NT2/D1 (cell line): ENCODE measurements at regions not wholly inside any gene's neighbourhood (a gene's known extent, or its start where the extent isn't known, plus 50 kb on each side); places are given as distances from the start of the nearest gene placed in this dataset.

ENCODE experiments used
- DNase-seq: peaks from one replicate; pipeline ENCODE4 v3.0.0-alpha.2; 2011; ENCODE audit warnings: low read depth, low spot score
- H3K27me3 ChIP-seq: 2 replicates; pipeline ENCODE4 v1.6.0; 2011; ENCODE audit warnings: mild to moderate bottlenecking; ENCODE audit not compliant: insufficient read length, insufficient read depth
- H3K36me3 ChIP-seq: 2 replicates; pipeline ENCODE4 v1.6.1; 2011; ENCODE audit warnings: mild to moderate bottlenecking, low read length, mixed read lengths; ENCODE audit not compliant: insufficient read depth, insufficient read length
- H3K4me1 ChIP-seq: 2 replicates; pipeline ENCODE4 v1.5.1; 2011; ENCODE audit not compliant: insufficient read depth, insufficient read length
- H3K4me3 ChIP-seq: 2 replicates; pipeline ENCODE4 v1.5.1; 2011; ENCODE audit warnings: low read depth; ENCODE audit not compliant: insufficient read length
- H3K9ac ChIP-seq: 2 replicates; pipeline ENCODE4 v1.6.0; 2011; ENCODE audit warnings: low read depth; ENCODE audit not compliant: insufficient read length
- H3K9me3 ChIP-seq: 2 replicates; pipeline ENCODE4 v1.5.1; 2011; ENCODE audit warnings: mild to moderate bottlenecking, low read length; ENCODE audit not compliant: insufficient read depth
- SUZ12 ChIP-seq: IDR thresholded peaks from 2 replicates; pipeline ENCODE4 v1.6.1; 2011; ENCODE audit not compliant: insufficient read length, insufficient read depth; ENCODE audit errors: extremely low read depth
- YY1 ChIP-seq: IDR thresholded peaks from 2 replicates; pipeline ENCODE4 v1.6.1; 2011; ENCODE audit not compliant: insufficient read length, insufficient read depth
- ZNF274 ChIP-seq: IDR thresholded peaks from 2 replicates; pipeline ENCODE4 v1.6.1; 2011; ENCODE audit warnings: mild to moderate bottlenecking, low read depth, low read length

GRCh38 chr5:124669956-124670721 lies 76.3 kb downstream of the ZNF608 start:
- Histone ChIP-seq H3K27me3 (no peaks in the 10 kb centered on the region), H3K36me3 (peaks cover 5% of the 10 kb centered on the region), H3K9ac (no peak overlapping the region), H3K4me3 (no peak overlapping the region), H3K9me3 (no peaks in the 10 kb centered on the region), H3K4me1 (peaks cover 2% of the 10 kb centered on the region)
- no peak for DNase-seq
- no peak for TF ChIP-seq SUZ12
- TF ChIP-seq YY1: no peak
- TF ChIP-seq ZNF274: no peak

GRCh38 chr5:124669300-124669648 lies 77.2 kb downstream of the ZNF608 start:
- Histone ChIP-seq H3K9ac (no peak overlapping the region), H3K9me3 (no peaks in the 10 kb centered on the region), H3K4me1 (peaks cover 2% of the 10 kb centered on the region), H3K27me3 (no peaks in the 10 kb centered on the region), H3K4me3 (no peak overlapping the region), H3K36me3 (peaks cover 5% of the 10 kb centered on the region)
- TF ChIP-seq ZNF274 (no peak), YY1 (no peak), SUZ12 (no peak)
- DNase-seq: no peak

- Histone ChIP-seq H3K9me3 (no peaks in the 10 kb centered on the region), H3K4me1 (peaks cover 2% of the 10 kb centered on the region), H3K9ac (no peak overlapping the region), H3K36me3 (peaks cover 5% of the 10 kb centered on the region), H3K27me3 (no peaks in the 10 kb centered on the region), H3K4me3 (no peak overlapping the region)
- no peak for TF ChIP-seq SUZ12
- no peak for TF ChIP-seq ZNF274
- no peak for TF ChIP-seq YY1
- DNase-seq: no peak
Observed at GRCh38 chr5:124668353-124669299, 77.8 kb downstream of the ZNF608 start.

- peaks cover 5% of the 10 kb centered on the region for H3K36me3 ChIP-seq
- DNase-seq: no peak
- no peaks in the 10 kb centered on the region for H3K27me3 ChIP-seq
- no peak overlapping the region for H3K4me3 ChIP-seq
- no peaks in the 10 kb centered on the region for H3K9me3 ChIP-seq
- no peak overlapping the region for H3K9ac ChIP-seq
- H3K4me1 ChIP-seq: peaks cover 2% of the 10 kb centered on the region
- TF ChIP-seq SUZ12: no peak
- no peak for TF ChIP-seq YY1
- TF ChIP-seq ZNF274: no peak
Observed at GRCh38 chr5:124665625-124666024, 80.8 kb downstream of the ZNF608 start.

DNA sequence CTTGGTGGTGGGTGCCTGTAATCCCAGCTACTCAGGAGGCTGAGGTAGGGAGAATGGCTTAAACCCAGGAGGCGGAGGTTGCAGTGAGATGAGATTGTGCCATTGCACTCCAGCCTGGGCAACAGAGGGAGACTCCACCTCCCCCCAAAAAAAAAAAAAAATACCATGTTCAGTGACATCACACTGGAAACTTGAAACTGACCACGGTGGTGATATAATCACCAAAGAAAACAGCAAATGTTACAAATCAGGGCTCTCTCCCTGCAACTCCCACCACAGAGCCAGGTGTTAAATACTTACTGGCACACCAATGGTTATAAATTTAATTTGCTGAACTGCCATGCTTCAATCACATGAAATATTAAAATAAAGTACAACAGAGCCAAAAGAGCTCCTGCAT lies 81.4 kb downstream of the ZNF608 start:
- no peak overlapping the region for H3K4me3 ChIP-seq
- H3K9me3 ChIP-seq: no peaks in the 10 kb centered on the region
- H3K4me1 ChIP-seq: peaks cover 2% of the 10 kb centered on the region
- no peak overlapping the region for H3K9ac ChIP-seq
- DNase-seq: no peak
- TF ChIP-seq ZNF274: no peak
- TF ChIP-seq YY1: no peak
- TF ChIP-seq SUZ12: no peak
- H3K27me3 ChIP-seq: no peaks in the 10 kb centered on the region
- H3K36me3 ChIP-seq: peaks cover 5% of the 10 kb centered on the region

GRCh38 chr5:124664287-124664686 lies 82.2 kb downstream of the ZNF608 start:
- H3K27me3 ChIP-seq: no peaks in the 10 kb centered on the region
- H3K4me3 ChIP-seq: no peak overlapping the region
- peaks cover 2% of the 10 kb centered on the region for H3K4me1 ChIP-seq
- TF ChIP-seq YY1: no peak
- no peak for TF ChIP-seq SUZ12
- TF ChIP-seq ZNF274: no peak
- no peak for DNase-seq
- no peaks in the 10 kb centered on the region for H3K9me3 ChIP-seq
- H3K9ac ChIP-seq: no peak overlapping the region
- peaks cover 5% of the 10 kb centered on the region for H3K36me3 ChIP-seq

- Histone ChIP-seq H3K4me3 (no peak overlapping the region), H3K4me1 (no peaks in the 10 kb centered on the region), H3K9me3 (no peaks in the 10 kb centered on the region), H3K9ac (no peak overlapping the region), H3K36me3 (no peaks in the 10 kb centered on the region), H3K27me3 (no peaks in the 10 kb centered on the region)
- TF ChIP-seq YY1 (no peak), SUZ12 (no peak), ZNF274 (no peak)
- peak; percentile 59 for DNase-seq
Observed at GRCh38 chr5:124663101-124663506, 83.3 kb downstream of the ZNF608 start.
